Adrenal gland (tissue), 9 donors: ENCODE measurements at regions not wholly inside any gene's neighbourhood (a gene's known extent, or its start where the extent isn't known, plus 50 kb on each side); places are given as distances from the start of the nearest gene placed in this dataset.

ENCODE experiments used
- DNase-seq, 7 donors: peaks; one replicate each; pipeline ENCODE4 v3.0.0-alpha.2; 2019 to 2020
- H3K27ac ChIP-seq, 5 donors: fragments of 200-600 bp; sonication (generic) in 4 of 5; 1 replicate in 3 of 5; 2 replicates in 2 of 5; pipeline versions ENCODE4 v1.5.1 to v1.8.0; 2016 to 2020; ENCODE audit warnings: mild to moderate bottlenecking in 1 of 5
- H3K27me3 ChIP-seq: fragments of 200-600 bp; 2 replicates; pipeline ENCODE4 v1.8.0; 2021
- H3K36me3 ChIP-seq, 2 donors: fragments of 200-600 bp; replicated peaks in 1 of 2; 1 replicate in 1 of 2; 2 replicates in 1 of 2; pipeline versions ENCODE4 v1.5.1 to v1.8.0; 2018 to 2022
- H3K4me1 ChIP-seq, 2 donors: fragments of 200-600 bp; replicated peaks in 1 of 2; 1 replicate in 1 of 2; 2 replicates in 1 of 2; pipeline versions ENCODE4 v1.5.1 to v1.8.0; 2018 to 2021
- H3K4me3 ChIP-seq, 4 donors: fragments of 200-600 bp; sonication (generic) in 3 of 4; one replicate each; pipeline ENCODE4 v1.5.1; 2016 to 2018
- H3K9me3 ChIP-seq, 3 donors: fragments of 200-600 bp; sonication (generic) in 1 of 3; replicated peaks in 1 of 3; 1 replicate in 2 of 3; 2 replicates in 1 of 3; pipeline versions ENCODE4 v1.5.1 to v1.8.0; 2016 to 2021
- POLR2A ChIP-seq, 2 donors: fragments of 450-650 bp; IDR thresholded peaks; one replicate each; pipeline ENCODE4 v1.6.1; 2017; ENCODE audit warnings: antibody characterized with exemption in 2 of 2, mild to moderate bottlenecking in 2 of 2, moderate library complexity in 1 of 2
- WGBS, 4 donors: extraction: QIAGEN DNeasy Blood & Tissue Kit in 2 of 4; methylation state at CpG; one replicate each; pipeline versions ENCODE4 v1.1.5 to v1.1.7; 2013 to 2017; 5-methylcytosine and 5-hydroxymethylcytosine counted together
- intact Hi-C, 2 donors: fragments of 100-400 bp; cut with DNase I; formaldehyde crosslinking; loops; one replicate each; pipeline versions ENCODE4 v1.14.1 to v1.15.0; 2022 to 2023
- TF ChIP-seq, protein P1 (sequence below), 6 experiments: fragments of 450-650 bp in 4 of 6; fragments of 200-600 bp in 2 of 6; sonication (generic) in 1 of 6; IDR thresholded peaks; 1 replicate in 5 of 6; 2 replicates in 1 of 6; pipeline versions ENCODE4 v1.5.1 to v1.8.0; 2016 to 2021; ENCODE audit warnings: antibody characterized with exemption in 6 of 6, mild to moderate bottlenecking in 2 of 6, moderate library complexity in 1 of 6
- donor health status: healthy with polysubstance abuse.
- donor health status: Bipolar disorder and iron deficiency.
- donor health status: DM: yes; HTN: yes; CAD: no.
- donor health status: DM: no; HTN: no; CAD: no.
- donor health status: DM: no; HTN: no; CAD: no.

DNA sequence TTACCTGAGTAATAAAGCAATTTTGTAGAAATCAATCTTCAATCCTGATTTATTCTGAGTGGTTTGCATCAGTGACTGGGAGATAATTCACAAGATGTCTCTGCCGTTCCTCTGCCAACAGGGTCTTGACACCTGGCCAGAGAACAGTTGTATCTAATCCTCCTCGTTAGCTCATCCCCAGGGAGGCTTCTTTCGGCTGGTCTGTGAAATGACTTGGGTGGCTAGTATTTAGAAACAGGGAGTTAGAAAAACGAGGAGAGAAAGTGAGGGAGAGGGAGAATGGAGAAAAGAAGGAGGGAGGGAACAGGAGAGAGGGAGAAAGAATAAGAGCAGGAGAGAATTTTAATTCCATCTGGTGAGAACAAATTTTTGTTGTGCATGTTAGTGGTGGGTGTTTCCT, 600.2 kb upstream of the TLE4 start:
- intact Hi-C loops, result no loop called here
- WGBS, 4 donors, result 26 to 41% (median 30%) methylated on average over 4 of the region's 4 CpGs
- H3K4me3 ChIP-seq, result no peak overlapping the region

DNA sequence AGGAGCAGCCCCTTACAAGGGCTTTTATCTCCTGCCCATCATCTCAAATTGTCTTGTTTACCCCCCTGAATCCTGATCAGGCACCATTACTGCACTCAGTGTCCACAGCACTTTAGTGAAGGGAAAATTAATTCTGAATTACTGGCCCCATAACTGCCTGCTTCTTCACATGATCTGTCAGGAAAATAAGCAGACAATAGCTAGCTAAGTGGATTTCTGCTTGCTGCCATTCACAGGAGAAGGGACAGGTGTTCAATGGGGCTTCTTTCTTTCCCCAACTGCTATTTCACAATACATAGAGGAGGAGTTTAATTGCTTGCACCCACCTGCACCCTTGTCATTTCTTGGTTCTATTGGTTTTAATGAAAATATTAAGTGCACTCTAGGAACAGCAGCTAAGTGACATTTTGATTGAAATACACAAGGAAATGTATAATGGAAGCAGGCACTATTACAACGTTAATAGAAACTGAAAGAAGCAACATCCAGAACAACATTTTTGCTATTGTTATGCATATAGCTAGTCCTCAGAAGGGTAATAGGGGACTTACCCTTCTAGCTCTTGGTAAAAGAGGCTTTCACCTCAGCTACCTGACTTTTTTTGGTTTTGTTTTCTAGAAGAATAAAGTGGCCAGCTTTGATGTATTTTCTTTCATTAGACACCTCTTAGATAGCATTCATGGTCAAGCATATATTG, 599.3 kb upstream of the TLE4 start:
- intact Hi-C loops, result no loop called here
- no peak for DNase-seq
- H3K27me3 ChIP-seq, result no peaks in the 10 kb centered on the region
- H3K36me3 ChIP-seq, result no peaks in the 10 kb centered on the region
- no peaks in the 10 kb centered on the region for H3K9me3 ChIP-seq
- no peak overlapping the region for H3K4me3 ChIP-seq
- H3K4me1 ChIP-seq, result peaks cover 0 to 6% of the 10 kb centered on the region in 2 donors
- no peak overlapping the region for H3K27ac ChIP-seq
- TF ChIP-seq POLR2A (IDR thresholded peaks at IDR 0.05), result no peak
- TF ChIP-seq, protein P1, sequence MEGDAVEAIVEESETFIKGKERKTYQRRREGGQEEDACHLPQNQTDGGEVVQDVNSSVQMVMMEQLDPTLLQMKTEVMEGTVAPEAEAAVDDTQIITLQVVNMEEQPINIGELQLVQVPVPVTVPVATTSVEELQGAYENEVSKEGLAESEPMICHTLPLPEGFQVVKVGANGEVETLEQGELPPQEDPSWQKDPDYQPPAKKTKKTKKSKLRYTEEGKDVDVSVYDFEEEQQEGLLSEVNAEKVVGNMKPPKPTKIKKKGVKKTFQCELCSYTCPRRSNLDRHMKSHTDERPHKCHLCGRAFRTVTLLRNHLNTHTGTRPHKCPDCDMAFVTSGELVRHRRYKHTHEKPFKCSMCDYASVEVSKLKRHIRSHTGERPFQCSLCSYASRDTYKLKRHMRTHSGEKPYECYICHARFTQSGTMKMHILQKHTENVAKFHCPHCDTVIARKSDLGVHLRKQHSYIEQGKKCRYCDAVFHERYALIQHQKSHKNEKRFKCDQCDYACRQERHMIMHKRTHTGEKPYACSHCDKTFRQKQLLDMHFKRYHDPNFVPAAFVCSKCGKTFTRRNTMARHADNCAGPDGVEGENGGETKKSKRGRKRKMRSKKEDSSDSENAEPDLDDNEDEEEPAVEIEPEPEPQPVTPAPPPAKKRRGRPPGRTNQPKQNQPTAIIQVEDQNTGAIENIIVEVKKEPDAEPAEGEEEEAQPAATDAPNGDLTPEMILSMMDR (IDR thresholded peaks at IDR 0.05), result no peak
- 7 to 16% (median 11%) methylated on average over 1 of the region's 1 CpG for WGBS, 4 donors

More for the DNA sequence above, 600.2 kb upstream of the TLE4 start:
- no peaks in the 10 kb centered on the region for H3K27me3 ChIP-seq
- no peaks in the 10 kb centered on the region for H3K36me3 ChIP-seq
- no peaks in the 10 kb centered on the region for H3K9me3 ChIP-seq
- H3K27ac ChIP-seq, result no peak overlapping the region
- TF ChIP-seq POLR2A (IDR thresholded peaks at IDR 0.05), result no peak
- TF ChIP-seq, protein P1 (IDR thresholded peaks at IDR 0.05), result no peak
- DNase-seq, result no peak
- H3K4me1 ChIP-seq, result peaks cover 0 to 6% of the 10 kb centered on the region in 2 donors

DNA sequence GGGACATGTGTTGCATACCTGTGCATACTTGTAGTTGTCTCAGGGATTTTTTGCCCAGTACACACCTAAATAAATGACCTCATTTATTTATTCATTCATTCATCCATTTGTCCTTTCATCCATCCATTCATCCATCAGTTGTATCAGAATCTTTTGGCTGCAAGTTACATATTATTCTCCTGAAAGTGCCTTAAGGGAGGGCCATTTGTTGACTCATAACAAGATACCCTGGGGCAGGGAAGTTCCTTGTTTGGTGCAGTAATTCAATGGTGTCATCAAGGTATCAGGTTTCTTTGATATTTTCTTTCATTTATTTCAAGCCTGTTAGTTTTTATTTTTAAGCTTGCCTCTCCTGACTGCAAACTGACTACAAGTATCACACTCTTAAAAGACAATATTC, 597.9 kb upstream of the TLE4 start:
- no peaks in the 10 kb centered on the region for H3K27me3 ChIP-seq
- TF ChIP-seq, protein P1 (IDR thresholded peaks at IDR 0.05), result no peak
- TF ChIP-seq POLR2A (IDR thresholded peaks at IDR 0.05), result no peak
- no peak overlapping the region for H3K27ac ChIP-seq
- H3K36me3 ChIP-seq, result no peaks in the 10 kb centered on the region
- no peak for DNase-seq
- intact Hi-C loops, result no loop called here
- H3K4me1 ChIP-seq, result peaks cover 0 to 6% of the 10 kb centered on the region in 2 donors
- no peak overlapping the region for H3K4me3 ChIP-seq
- H3K9me3 ChIP-seq, result no peaks in the 10 kb centered on the region

DNA sequence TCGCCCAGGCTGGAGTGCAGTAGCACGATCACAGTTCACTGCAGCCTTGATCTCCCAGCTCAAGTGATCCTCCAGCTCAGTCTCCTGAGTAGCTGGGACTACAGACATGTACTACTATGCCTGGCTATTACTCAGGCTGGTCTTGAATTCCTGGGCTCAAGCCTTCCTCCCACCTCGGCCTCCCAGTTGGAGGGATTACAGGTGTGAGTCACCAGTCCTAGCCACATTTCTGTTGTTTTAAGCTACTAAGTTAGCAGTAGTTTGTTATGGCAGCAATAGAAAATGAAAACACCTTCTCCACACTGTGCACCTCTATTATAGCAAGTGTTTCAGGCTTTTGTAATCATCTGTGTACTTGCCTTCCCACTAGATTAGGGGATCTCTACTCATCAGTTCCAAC, 588.9 kb upstream of the TLE4 start:
- H3K4me1 ChIP-seq, result no peaks in the 10 kb centered on the region
- intact Hi-C loops, result no loop called here
- H3K4me3 ChIP-seq, result no peak overlapping the region
- H3K9me3 ChIP-seq, result no peaks in the 10 kb centered on the region
- DNase-seq, result no peak
- 80 to 85% (median 83%) methylated on average over 3 of the region's 3 CpGs for WGBS, 4 donors
- TF ChIP-seq POLR2A (IDR thresholded peaks at IDR 0.05), result no peak
- TF ChIP-seq, protein P1 (IDR thresholded peaks at IDR 0.05), result no peak
- no peaks in the 10 kb centered on the region for H3K27me3 ChIP-seq
- H3K36me3 ChIP-seq, result no peaks in the 10 kb centered on the region
- H3K27ac ChIP-seq, result no peak overlapping the region
